HL-60 (cell line): ENCODE measurements at regions not wholly inside any gene's neighbourhood (a gene's known extent, or its start where the extent isn't known, plus 50 kb on each side); places are given as distances from the start of the nearest gene placed in this dataset.

Experiments used
- GABPA ChIP-seq: IDR thresholded peaks from 2 replicates; pipeline ENCODE4 v1.6.1; 2012; ENCODE audit warnings: low read depth
- POLR2AphosphoS5 ChIP-seq: IDR thresholded peaks from 2 replicates; pipeline ENCODE4 v1.6.1; 2012; ENCODE audit warnings: low read depth
- SPI1 ChIP-seq: IDR thresholded peaks from 2 replicates; pipeline ENCODE4 v1.6.1; 2012; ENCODE audit warnings: low read depth, mild to moderate bottlenecking, borderline replicate concordance
- TF ChIP-seq, protein P1 (sequence below): IDR thresholded peaks from one replicate; pipeline ENCODE4 v1.5.1; 2011; ENCODE audit warnings: low read length, control low read depth, inconsistent platforms; ENCODE audit not compliant: insufficient read depth
- TF ChIP-seq, protein P2 (sequence below): IDR thresholded peaks from 2 replicates; pipeline ENCODE4 v1.6.1; 2012; ENCODE audit warnings: low read depth; ENCODE audit not compliant: insufficient replicate concordance

- TF ChIP-seq, protein P1, sequence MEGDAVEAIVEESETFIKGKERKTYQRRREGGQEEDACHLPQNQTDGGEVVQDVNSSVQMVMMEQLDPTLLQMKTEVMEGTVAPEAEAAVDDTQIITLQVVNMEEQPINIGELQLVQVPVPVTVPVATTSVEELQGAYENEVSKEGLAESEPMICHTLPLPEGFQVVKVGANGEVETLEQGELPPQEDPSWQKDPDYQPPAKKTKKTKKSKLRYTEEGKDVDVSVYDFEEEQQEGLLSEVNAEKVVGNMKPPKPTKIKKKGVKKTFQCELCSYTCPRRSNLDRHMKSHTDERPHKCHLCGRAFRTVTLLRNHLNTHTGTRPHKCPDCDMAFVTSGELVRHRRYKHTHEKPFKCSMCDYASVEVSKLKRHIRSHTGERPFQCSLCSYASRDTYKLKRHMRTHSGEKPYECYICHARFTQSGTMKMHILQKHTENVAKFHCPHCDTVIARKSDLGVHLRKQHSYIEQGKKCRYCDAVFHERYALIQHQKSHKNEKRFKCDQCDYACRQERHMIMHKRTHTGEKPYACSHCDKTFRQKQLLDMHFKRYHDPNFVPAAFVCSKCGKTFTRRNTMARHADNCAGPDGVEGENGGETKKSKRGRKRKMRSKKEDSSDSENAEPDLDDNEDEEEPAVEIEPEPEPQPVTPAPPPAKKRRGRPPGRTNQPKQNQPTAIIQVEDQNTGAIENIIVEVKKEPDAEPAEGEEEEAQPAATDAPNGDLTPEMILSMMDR = no peak
- TF ChIP-seq POLR2AphosphoS5 = no peak
- TF ChIP-seq, protein P2, sequence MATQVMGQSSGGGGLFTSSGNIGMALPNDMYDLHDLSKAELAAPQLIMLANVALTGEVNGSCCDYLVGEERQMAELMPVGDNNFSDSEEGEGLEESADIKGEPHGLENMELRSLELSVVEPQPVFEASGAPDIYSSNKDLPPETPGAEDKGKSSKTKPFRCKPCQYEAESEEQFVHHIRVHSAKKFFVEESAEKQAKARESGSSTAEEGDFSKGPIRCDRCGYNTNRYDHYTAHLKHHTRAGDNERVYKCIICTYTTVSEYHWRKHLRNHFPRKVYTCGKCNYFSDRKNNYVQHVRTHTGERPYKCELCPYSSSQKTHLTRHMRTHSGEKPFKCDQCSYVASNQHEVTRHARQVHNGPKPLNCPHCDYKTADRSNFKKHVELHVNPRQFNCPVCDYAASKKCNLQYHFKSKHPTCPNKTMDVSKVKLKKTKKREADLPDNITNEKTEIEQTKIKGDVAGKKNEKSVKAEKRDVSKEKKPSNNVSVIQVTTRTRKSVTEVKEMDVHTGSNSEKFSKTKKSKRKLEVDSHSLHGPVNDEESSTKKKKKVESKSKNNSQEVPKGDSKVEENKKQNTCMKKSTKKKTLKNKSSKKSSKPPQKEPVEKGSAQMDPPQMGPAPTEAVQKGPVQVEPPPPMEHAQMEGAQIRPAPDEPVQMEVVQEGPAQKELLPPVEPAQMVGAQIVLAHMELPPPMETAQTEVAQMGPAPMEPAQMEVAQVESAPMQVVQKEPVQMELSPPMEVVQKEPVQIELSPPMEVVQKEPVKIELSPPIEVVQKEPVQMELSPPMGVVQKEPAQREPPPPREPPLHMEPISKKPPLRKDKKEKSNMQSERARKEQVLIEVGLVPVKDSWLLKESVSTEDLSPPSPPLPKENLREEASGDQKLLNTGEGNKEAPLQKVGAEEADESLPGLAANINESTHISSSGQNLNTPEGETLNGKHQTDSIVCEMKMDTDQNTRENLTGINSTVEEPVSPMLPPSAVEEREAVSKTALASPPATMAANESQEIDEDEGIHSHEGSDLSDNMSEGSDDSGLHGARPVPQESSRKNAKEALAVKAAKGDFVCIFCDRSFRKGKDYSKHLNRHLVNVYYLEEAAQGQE = no peak
- no peak for TF ChIP-seq SPI1
- no peak for TF ChIP-seq GABPA
Observed at GRCh38 chr3:132916096-132916495, 122.1 kb upstream of the TMEM108 start.
